Esophagus muscularis mucosa (tissue), 4 donors: ENCODE measurements at regions not wholly inside any gene's neighbourhood (a gene's known extent, or its start where the extent isn't known, plus 50 kb on each side); places are given as distances from the start of the nearest gene placed in this dataset.
A peak's percentile ranks its signal among the peaks of the same experiment; 100 is the strongest.

Experiments
- DNase-seq: peaks from one replicate; pipeline ENCODE4 v3.0.0-alpha.2; 2017; ENCODE audit errors: extremely low spot score
- H3K27ac ChIP-seq, 4 donors: fragments of 200-600 bp; sonication (generic); replicated peaks in 1 of 4; 1 replicate in 3 of 4; 2 replicates in 1 of 4; pipeline ENCODE4 v1.5.1; 2016 to 2019; ENCODE audit warnings: mild to moderate bottlenecking in 1 of 4
- H3K27me3 ChIP-seq, 4 donors: fragments of 200-600 bp; sonication (generic); one replicate each; pipeline versions ENCODE4 v1.5.1 to v1.6.0; 2016 to 2019
- H3K36me3 ChIP-seq, 4 donors: fragments of 200-600 bp; sonication (generic); one replicate each; pipeline ENCODE4 v1.5.1; 2016 to 2019
- H3K4me1 ChIP-seq, 4 donors: fragments of 200-600 bp; sonication (generic); one replicate each; pipeline ENCODE4 v1.5.1; 2016 to 2019
- H3K4me3 ChIP-seq, 4 donors: fragments of 200-600 bp; sonication (generic); 1 replicate in 2 of 4; 2 replicates in 2 of 4; pipeline ENCODE4 v1.5.1; 2016 to 2019; ENCODE audit warnings: mild to moderate bottlenecking in 4 of 4, moderate library complexity in 1 of 4
- H3K9me3 ChIP-seq, 4 donors: fragments of 200-600 bp; sonication (generic); 1 replicate in 3 of 4; 2 replicates in 1 of 4; pipeline ENCODE4 v1.5.1; 2016 to 2019
- EP300 ChIP-seq: sonication (generic); formaldehyde crosslinking; IDR thresholded peaks from one replicate; pipeline ENCODE4 v1.6.1; 2017; ENCODE audit warnings: antibody characterized with exemption
- POLR2A ChIP-seq: fragments of 450-650 bp; IDR thresholded peaks from one replicate; pipeline ENCODE4 v1.6.1; 2017; ENCODE audit warnings: antibody characterized with exemption, moderate library complexity, mild to moderate bottlenecking, low read depth
- POLR2AphosphoS5 ChIP-seq, 2 donors: sonication (generic); formaldehyde crosslinking; IDR thresholded peaks; one replicate each; pipeline ENCODE4 v1.6.1; 2017; ENCODE audit warnings: antibody characterized with exemption in 2 of 2
- WGBS: methylation state at CpG from one replicate; pipeline ENCODE4 v1.1.5; 2018; 5-methylcytosine and 5-hydroxymethylcytosine counted together
- intact Hi-C: fragments of 100-400 bp; cut with DNase I; formaldehyde crosslinking; loops from one replicate; pipeline ENCODE4 v1.15.1; 2023
- TF ChIP-seq, protein P1 (sequence below), 3 experiments: fragments of 200-600 bp in 2 of 3; fragments of 450-650 bp in 1 of 3; sonication (generic) in 2 of 3; IDR thresholded peaks; one replicate each; pipeline ENCODE4 v1.5.1; 2017 to 2019; ENCODE audit warnings: antibody characterized with exemption in 3 of 3, mild to moderate bottlenecking in 2 of 3, moderate library complexity in 1 of 3

DNA sequence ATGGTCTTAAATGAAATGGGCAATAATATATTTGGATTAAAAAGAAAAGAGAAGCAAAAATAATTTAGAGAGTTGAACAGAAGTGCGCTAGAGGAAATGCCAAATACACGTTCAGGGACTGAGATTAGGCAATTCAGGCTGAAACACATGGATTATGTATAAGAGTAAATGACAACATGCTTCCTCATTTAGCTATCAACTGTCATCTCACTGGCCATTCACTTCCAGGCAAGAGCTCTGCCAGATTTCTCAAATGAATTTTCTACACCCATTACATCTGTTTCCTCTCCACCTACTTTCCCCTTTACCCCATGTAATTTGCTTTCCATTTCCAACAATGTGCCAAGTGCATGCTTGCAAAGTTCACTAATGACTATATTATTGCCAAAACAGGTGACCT, 582.4 kb downstream of the LTN1 start:
- H3K27ac ChIP-seq, result no peak overlapping the region
- H3K9me3 ChIP-seq, result no peaks in the 10 kb centered on the region
- no peak overlapping the region for H3K4me3 ChIP-seq
- no peak for TF ChIP-seq EP300
- intact Hi-C loops, result no loop called here
- 49% methylated on average over 2 of the region's 2 CpGs for WGBS
- no peak for DNase-seq
- no peaks in the 10 kb centered on the region for H3K27me3 ChIP-seq
- H3K36me3 ChIP-seq, result peaks cover 0 to 9% (median 0%) of the 10 kb centered on the region in 4 donors
- peaks cover 0 to 9% (median 0%) of the 10 kb centered on the region in 4 donors for H3K4me1 ChIP-seq

- no peak for TF ChIP-seq POLR2AphosphoS5 (IDR thresholded peaks at IDR 0.05)
- no peak for TF ChIP-seq POLR2A
- no peak for TF ChIP-seq EP300
- TF ChIP-seq, protein P1, sequence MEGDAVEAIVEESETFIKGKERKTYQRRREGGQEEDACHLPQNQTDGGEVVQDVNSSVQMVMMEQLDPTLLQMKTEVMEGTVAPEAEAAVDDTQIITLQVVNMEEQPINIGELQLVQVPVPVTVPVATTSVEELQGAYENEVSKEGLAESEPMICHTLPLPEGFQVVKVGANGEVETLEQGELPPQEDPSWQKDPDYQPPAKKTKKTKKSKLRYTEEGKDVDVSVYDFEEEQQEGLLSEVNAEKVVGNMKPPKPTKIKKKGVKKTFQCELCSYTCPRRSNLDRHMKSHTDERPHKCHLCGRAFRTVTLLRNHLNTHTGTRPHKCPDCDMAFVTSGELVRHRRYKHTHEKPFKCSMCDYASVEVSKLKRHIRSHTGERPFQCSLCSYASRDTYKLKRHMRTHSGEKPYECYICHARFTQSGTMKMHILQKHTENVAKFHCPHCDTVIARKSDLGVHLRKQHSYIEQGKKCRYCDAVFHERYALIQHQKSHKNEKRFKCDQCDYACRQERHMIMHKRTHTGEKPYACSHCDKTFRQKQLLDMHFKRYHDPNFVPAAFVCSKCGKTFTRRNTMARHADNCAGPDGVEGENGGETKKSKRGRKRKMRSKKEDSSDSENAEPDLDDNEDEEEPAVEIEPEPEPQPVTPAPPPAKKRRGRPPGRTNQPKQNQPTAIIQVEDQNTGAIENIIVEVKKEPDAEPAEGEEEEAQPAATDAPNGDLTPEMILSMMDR (IDR thresholded peaks at IDR 0.05), result no peak
- Histone ChIP-seq H3K9me3 (no peaks in the 10 kb centered on the region), H3K27me3 (no peaks in the 10 kb centered on the region), H3K4me1 (peaks cover 0 to 31% (median 13%) of the 10 kb centered on the region in 4 donors), H3K27ac (peak overlapping the region in 1 of 4 donors; percentile 46), H3K4me3 (no peak overlapping the region), H3K36me3 (no peaks in the 10 kb centered on the region)
- DNase-seq, result no peak
- 26% methylated on average over 1 of the region's 1 CpG for WGBS
- intact Hi-C loops, result no loop called here
These were observed 590.1 kb downstream of the LTN1 start for GRCh38 chr21:28402616-28402989.

- H3K27ac ChIP-seq, result no peak overlapping the region
- no peak for DNase-seq
- H3K4me1 ChIP-seq, result peaks cover 0 to 26% (median 17%) of the 10 kb centered on the region in 4 donors
- no peaks in the 10 kb centered on the region for H3K9me3 ChIP-seq
- no peak overlapping the region for H3K4me3 ChIP-seq
- TF ChIP-seq POLR2A, result no peak
- TF ChIP-seq, protein P1 (IDR thresholded peaks at IDR 0.05), result no peak
- intact Hi-C loops, result no loop called here
- no peaks in the 10 kb centered on the region for H3K27me3 ChIP-seq
- H3K36me3 ChIP-seq, result peaks cover 0 to 5% (median 0%) of the 10 kb centered on the region in 4 donors
These were observed 595.6 kb downstream of the LTN1 start for GRCh38 chr21:28397040-28397439.

GRCh38 chr21:28396421-28396820, 596.3 kb downstream of the LTN1 start:
- no peaks in the 10 kb centered on the region for H3K9me3 ChIP-seq
- intact Hi-C loops, result no loop called here
- no peak for TF ChIP-seq POLR2A
- peaks cover 0 to 5% (median 0%) of the 10 kb centered on the region in 4 donors for H3K36me3 ChIP-seq
- 93% methylated on average over 5 of the region's 5 CpGs for WGBS
- peaks cover 0 to 24% (median 21%) of the 10 kb centered on the region in 4 donors for H3K4me1 ChIP-seq
- H3K4me3 ChIP-seq, result no peak overlapping the region
- no peak for DNase-seq
- H3K27ac ChIP-seq, result no peak overlapping the region
- no peaks in the 10 kb centered on the region for H3K27me3 ChIP-seq

DNA sequence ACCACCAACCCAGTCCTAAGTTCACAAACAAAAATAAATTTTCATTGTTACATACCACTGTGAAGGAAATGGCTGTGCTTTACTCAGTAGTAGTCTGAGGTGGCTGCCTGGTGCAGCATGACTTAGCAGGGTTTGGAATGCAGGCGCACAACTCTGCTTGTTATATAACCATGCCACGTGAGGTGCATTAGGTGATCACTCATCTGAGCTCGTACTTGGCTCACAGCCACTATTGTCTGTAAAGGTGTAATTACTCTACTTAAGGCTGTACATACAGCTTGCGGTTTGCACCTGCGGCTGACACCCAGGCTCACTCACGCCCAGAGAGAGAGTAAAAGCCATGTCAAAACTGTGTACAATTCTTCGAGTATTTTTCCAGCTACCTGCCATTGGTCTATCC, 599.4 kb downstream of the LTN1 start:
- H3K4me1 ChIP-seq, result peaks cover 0 to 24% (median 20%) of the 10 kb centered on the region in 4 donors
- H3K27ac ChIP-seq, result peak overlapping the region; percentile 42 to 73 (median 66)
- intact Hi-C loops, result no loop called here
- 69% methylated on average over 7 of the region's 7 CpGs for WGBS
- H3K9me3 ChIP-seq, result no peaks in the 10 kb centered on the region
- no peak for DNase-seq
- peaks cover 0 to 5% (median 0%) of the 10 kb centered on the region in 4 donors for H3K36me3 ChIP-seq
- H3K4me3 ChIP-seq, result no peak overlapping the region
- no peak for TF ChIP-seq EP300
- TF ChIP-seq POLR2AphosphoS5 (IDR thresholded peaks at IDR 0.05), result peak; percentile 57 to 70
- H3K27me3 ChIP-seq, result no peaks in the 10 kb centered on the region

DNA sequence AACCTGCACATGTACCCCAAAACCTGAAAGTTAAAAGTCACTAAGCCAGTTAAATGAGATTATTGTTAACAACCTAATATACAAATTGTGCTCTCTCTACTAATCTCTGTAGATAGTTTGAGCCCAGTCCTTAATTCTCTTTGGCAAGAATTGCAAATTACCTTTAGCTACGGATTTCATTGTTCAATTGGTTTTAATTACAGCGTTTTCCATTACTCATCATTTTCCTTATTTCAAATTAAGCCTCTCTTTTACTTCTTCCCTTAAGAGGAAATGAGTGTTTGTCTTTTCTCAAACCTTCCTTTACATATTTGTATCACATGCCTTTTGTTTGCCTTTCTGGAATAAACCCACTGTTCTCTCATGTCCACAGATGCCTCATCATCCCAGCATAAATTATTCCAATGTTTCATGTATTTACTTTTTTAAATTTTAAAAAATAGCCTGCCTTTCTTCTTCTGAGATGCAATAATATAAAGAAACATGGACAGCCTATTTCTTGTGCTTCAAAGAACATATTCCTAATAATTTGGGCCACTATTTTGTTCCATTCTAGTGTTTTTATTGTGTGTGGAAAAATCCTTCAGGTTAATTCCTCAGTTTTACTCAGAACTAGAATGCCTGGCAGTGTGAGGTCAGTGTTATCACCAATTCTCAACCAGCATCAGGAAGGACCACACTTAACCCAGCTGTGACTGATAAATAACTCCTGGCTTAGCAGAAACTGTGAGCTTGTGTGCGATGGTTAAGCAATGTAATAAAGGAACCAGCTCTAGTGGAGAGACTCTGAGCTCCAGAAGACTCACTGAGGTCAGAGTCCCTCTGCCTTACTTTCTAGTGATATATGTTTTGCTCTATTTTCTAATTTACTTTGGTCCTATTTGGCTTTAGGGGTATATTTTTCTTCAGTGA, 600.5 kb downstream of the LTN1 start:
- peaks cover 0 to 24% (median 20%) of the 10 kb centered on the region in 4 donors for H3K4me1 ChIP-seq
- H3K27me3 ChIP-seq, result no peaks in the 10 kb centered on the region
- 59% methylated on average over 3 of the region's 3 CpGs for WGBS
- TF ChIP-seq POLR2A, result no peak
- H3K36me3 ChIP-seq, result peaks cover 0 to 5% (median 0%) of the 10 kb centered on the region in 4 donors
- H3K9me3 ChIP-seq, result no peaks in the 10 kb centered on the region
- no peak for DNase-seq
- peak overlapping the region; percentile 42 to 73 (median 66) for H3K27ac ChIP-seq
- intact Hi-C loops, result no loop called here
- H3K4me3 ChIP-seq, result no peak overlapping the region
